ENCODE measurements at regions not wholly inside any gene's neighbourhood (a gene's known extent, or its start where the extent isn't known, plus 50 kb on each side); places are given as distances from the start of the nearest gene placed in this dataset.

DNA sequence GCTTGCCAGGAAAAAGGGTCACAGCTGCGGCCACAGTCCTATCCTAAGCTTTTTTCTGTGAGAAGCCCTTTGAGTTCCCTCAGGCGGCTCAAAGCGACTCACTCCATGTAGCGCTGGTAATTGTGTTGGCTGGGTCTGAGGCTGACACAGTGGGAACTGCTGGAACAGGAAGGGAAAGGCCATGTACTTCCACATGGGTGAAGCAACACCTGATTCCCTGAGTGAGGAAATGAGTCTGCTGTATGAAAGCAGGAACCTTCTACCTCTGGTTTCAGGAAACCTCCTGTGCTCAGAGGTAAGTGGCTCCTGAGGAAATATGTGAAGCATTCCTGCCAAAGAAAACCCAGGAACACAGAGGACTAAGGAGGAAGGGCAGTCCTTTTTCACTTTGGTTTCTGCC is 734.6 kb upstream of the SORCS1 start:
- TF ChIP-seq TEAD4 (IDR thresholded peaks at IDR 0.05) (no peak), YY1 (IDR thresholded peaks at IDR 0.05; ENCODE audit: low read depth) (no peak), NFIC (IDR thresholded peaks at IDR 0.05) (no peak)
- TF ChIP-seq, protein P1, sequence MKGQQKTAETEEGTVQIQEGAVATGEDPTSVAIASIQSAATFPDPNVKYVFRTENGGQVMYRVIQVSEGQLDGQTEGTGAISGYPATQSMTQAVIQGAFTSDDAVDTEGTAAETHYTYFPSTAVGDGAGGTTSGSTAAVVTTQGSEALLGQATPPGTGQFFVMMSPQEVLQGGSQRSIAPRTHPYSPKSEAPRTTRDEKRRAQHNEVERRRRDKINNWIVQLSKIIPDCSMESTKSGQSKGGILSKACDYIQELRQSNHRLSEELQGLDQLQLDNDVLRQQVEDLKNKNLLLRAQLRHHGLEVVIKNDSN (IDR thresholded peaks at IDR 0.05), result no peak
- TF ChIP-seq, protein P2, sequence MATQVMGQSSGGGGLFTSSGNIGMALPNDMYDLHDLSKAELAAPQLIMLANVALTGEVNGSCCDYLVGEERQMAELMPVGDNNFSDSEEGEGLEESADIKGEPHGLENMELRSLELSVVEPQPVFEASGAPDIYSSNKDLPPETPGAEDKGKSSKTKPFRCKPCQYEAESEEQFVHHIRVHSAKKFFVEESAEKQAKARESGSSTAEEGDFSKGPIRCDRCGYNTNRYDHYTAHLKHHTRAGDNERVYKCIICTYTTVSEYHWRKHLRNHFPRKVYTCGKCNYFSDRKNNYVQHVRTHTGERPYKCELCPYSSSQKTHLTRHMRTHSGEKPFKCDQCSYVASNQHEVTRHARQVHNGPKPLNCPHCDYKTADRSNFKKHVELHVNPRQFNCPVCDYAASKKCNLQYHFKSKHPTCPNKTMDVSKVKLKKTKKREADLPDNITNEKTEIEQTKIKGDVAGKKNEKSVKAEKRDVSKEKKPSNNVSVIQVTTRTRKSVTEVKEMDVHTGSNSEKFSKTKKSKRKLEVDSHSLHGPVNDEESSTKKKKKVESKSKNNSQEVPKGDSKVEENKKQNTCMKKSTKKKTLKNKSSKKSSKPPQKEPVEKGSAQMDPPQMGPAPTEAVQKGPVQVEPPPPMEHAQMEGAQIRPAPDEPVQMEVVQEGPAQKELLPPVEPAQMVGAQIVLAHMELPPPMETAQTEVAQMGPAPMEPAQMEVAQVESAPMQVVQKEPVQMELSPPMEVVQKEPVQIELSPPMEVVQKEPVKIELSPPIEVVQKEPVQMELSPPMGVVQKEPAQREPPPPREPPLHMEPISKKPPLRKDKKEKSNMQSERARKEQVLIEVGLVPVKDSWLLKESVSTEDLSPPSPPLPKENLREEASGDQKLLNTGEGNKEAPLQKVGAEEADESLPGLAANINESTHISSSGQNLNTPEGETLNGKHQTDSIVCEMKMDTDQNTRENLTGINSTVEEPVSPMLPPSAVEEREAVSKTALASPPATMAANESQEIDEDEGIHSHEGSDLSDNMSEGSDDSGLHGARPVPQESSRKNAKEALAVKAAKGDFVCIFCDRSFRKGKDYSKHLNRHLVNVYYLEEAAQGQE (IDR thresholded peaks at IDR 0.05; ENCODE audit: low read depth), result no peak

DNA sequence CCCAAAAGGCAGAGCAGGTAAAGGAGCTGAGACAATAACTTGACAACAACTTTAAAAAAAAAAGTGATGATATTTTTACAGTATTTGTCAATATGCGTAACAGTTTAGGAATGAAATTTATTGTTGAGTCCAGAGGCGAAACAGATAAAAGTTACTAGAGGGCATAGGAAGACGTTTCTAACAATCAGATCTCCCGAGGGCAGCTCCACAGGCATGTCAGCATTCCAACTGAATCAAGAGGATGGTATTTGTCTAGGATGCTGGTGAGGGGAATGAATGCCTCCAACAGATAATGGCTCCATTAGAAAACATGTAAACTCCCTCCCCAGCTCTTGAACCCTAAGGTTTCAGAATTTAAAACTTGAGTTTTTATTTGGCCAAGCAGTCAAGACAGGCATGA is 733.9 kb upstream of the SORCS1 start:
- TF ChIP-seq, protein P2 (IDR thresholded peaks at IDR 0.05; ENCODE audit: low read depth), result no peak
- no peak for TF ChIP-seq EGR1 (IDR thresholded peaks at IDR 0.05)
- TF ChIP-seq TEAD4 (IDR thresholded peaks at IDR 0.05), result no peak
- no peak for TF ChIP-seq RAD21 (IDR thresholded peaks at IDR 0.05; ENCODE audit: low read depth)
- no peak for TF ChIP-seq CREB1 (IDR thresholded peaks at IDR 0.05; ENCODE audit: low read depth)
- TF ChIP-seq EP300 (IDR thresholded peaks at IDR 0.05; ENCODE audit: borderline replicate concordance), result no peak
- TF ChIP-seq FOXM1 (IDR thresholded peaks at IDR 0.05; ENCODE audit: borderline replicate concordance, low read depth), result no peak
- TF ChIP-seq, protein P1 (IDR thresholded peaks at IDR 0.05), result no peak

DNA sequence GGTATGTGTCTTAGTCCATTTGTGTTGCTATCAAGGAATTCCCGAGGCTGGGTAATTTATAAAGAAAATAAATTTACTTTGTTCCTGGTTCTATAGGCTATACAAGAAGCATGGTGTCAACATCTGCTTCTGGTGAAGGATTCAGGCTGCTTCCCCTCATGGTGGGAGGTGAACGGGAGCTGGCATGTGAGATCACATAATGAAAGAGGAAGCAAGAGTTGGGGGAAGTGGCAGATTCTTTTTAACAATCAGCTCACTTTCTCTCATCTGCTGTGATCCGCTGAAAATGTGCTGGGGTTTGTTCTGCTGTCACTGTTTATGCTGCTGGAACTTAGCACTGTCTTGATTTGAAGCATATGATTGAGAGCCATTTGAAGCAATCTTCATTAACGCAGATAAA is 730.0 kb upstream of the SORCS1 start:
- TF ChIP-seq CREB1 (IDR thresholded peaks at IDR 0.05; ENCODE audit: low read depth) (no peak), RAD21 (IDR thresholded peaks at IDR 0.05; ENCODE audit: low read depth) (no peak)
- TF ChIP-seq, protein P2 (IDR thresholded peaks at IDR 0.05; ENCODE audit: low read depth), result no peak

DNA sequence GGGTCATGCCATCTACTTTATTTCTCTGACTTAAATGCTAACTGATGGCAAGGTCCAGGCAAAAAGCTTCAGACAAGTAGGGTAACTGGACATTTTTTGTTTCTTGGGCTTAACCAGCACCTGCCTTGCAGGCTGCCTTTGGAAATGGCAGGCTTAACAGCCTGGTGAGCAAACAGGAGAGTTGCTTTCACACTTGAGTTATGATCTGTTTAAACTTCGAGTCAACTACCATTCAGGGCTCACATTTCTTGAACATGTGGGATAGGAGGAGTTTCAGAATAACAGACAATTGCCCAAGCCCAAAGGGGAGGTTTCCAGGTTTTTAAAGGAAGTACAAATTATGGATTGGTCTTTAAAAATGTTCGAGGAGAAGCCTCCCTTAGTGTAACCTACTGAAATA is 724.6 kb upstream of the SORCS1 start:
- TF ChIP-seq NFIC (IDR thresholded peaks at IDR 0.05) (no peak), CEBPB (IDR thresholded peaks at IDR 0.05) (no peak), TAF1 (IDR thresholded peaks at IDR 0.05; ENCODE audit: low read depth) (no peak), FOXM1 (IDR thresholded peaks at IDR 0.05; ENCODE audit: borderline replicate concordance, low read depth) (no peak), CREB1 (IDR thresholded peaks at IDR 0.05; ENCODE audit: low read depth) (no peak), TCF12 (IDR thresholded peaks at IDR 0.05; ENCODE audit: low read depth) (no peak), ZBTB7A (IDR thresholded peaks at IDR 0.05; ENCODE audit: low read depth) (no peak), TEAD4 (IDR thresholded peaks at IDR 0.05) (no peak)
- TF ChIP-seq, protein P2 (IDR thresholded peaks at IDR 0.05; ENCODE audit: low read depth), result no peak
- TF ChIP-seq, protein P3, sequence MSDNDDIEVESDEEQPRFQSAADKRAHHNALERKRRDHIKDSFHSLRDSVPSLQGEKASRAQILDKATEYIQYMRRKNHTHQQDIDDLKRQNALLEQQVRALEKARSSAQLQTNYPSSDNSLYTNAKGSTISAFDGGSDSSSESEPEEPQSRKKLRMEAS (IDR thresholded peaks at IDR 0.05), result no peak

Data from Ishikawa (cell line).